HG03064 (cell line): ENCODE measurements at regions not wholly inside any gene's neighbourhood (a gene's known extent, or its start where the extent isn't known, plus 50 kb on each side); places are given as distances from the start of the nearest gene placed in this dataset.

ENCODE experiments used
- ATAC-seq: cut with Tn5 transposase; IDR thresholded peaks from one replicate; pipeline ENCODE4 v1.9.1; 2021; ENCODE audit warnings: low read depth; ENCODE audit not compliant: unreplicated experiment

DNA sequence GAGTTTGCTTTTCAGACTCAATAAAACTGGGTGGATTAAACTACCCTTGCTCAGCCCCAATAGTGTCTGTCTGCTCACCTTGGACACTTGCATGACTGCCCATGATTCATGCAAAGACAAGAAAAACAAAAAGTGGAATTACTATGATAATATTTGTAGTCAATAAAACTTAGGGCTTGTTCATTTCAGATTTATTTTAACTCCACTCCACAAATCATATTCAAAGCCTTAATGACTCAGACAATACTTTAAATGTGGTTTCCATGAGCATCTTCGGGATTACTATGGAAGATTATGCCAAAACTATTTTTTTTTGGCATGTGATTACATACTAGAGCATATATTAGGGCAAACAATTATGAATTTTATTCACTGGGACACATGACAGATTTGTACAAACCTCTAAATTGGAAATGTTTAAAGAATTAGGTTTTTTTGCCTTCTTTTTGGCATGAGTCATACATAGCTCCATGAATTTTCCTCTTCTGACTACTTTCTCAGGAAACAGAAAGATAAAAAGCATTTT is 468.9 kb downstream of the ACTL7B start:
- no peak for ATAC-seq

GRCh38 chr9:108386032-108386431 is 469.8 kb downstream of the ACTL7B start:
- no peak for ATAC-seq

GRCh38 chr9:108383796-108384195 is 472.0 kb downstream of the ACTL7B start:
- ATAC-seq = no peak

DNA sequence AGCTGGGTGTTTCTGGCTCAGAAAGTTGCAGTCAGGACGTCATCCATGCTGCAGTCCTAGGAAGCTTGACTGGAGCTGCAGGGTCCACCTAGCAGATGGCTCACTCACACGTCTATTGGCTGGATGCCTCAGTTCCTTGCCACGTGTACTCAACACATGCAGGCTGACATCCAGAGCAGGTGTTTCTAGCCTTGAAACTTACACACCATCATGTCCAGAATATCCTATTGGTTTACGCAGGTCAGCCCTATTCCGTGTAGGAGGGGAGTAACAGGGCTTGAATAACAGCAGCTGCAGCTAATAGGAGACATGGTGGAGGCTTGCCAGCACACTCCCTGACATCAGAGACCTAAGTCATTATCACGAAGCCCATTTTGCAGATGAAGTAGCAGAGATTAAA is 473.5 kb downstream of the ACTL7B start:
- ATAC-seq = no peak

GRCh38 chr9:108377881-108378280 is 477.9 kb downstream of the ACTL7B start:
- no peak for ATAC-seq

GRCh38 chr9:108377382-108377781 is 478.4 kb downstream of the ACTL7B start:
- no peak for ATAC-seq

GRCh38 chr9:108376140-108376539 is 479.6 kb downstream of the ACTL7B start:
- ATAC-seq = no peak

DNA sequence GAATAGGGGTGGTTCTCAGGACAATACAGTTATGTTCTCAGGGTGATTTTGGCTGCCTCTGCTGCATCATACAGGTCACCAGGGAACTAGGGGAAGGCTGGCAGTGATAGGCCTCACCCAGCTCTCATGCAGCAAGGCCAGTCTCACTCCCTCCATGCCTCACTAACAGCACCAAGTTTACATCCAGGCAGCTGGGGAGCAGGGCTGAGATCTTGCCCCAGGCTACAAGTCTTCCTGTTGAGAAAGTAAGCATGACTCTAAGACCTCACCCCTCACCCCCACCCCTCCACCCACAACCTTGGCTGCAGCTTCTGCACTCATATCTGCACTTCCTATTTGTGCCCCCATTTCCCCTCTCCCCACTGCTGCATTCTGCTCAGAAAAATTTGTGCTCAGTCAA is 481.2 kb downstream of the ACTL7B start:
- ATAC-seq = no peak

DNA sequence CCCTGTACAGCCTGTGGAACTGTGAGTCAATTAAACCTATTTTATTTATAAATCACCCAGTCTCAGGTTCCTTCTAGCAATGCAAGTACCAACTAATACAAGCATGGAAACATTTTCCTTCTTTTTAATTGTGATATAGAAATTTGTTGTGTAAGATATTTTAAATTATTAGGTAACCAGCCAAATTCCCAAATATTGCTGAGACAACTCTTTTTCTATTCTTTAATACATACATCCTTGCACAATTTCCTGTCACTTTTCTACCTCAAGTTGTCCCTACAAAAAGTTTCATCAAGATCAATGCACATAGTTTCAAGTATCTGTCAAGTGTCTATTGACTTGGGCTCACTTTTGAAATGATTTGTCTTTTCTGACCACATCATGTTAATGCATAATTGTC is 488.6 kb downstream of the ACTL7B start:
- ATAC-seq = no peak

DNA sequence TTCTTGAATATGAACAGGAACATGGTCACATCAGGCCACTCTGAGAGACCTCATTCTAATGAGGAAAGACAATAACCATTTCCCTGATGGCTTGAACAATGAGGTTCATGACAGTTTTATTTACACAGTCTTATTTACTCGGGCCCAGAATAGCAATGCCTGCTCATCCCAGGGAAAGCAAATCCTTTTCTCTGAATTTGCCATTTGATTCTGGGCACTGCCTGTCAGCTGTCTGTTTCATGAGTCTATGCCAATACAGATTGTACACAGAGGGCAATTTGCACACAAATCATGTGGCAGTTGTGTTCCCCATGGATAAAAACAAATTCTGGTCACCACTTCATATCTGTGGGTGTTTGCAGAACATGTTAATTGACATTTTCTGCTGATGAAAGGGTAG is 492.5 kb downstream of the ACTL7B start:
- no peak for ATAC-seq

GRCh38 chr9:108360304-108360703 is 495.5 kb downstream of the ACTL7B start:
- ATAC-seq = no peak

DNA sequence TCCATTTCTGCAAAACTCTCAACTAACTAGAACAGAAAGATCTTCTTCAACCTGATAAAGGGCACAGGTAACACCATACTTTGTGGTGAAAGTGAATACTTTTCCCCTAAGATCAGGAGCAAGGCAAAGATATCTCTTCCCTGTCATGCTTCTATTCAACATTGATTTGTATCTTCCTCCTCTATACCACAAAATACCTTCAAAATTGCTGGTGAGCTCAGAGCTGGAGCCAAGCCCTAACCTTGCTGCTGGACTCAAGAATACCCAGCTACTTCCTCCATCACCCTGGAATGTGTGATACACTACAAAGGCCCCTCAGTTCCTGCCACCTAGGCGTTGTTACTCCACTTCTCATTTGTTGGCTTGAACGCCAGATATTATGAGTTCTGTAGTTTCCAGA is 499.0 kb downstream of the ACTL7B start:
- no peak for ATAC-seq

DNA sequence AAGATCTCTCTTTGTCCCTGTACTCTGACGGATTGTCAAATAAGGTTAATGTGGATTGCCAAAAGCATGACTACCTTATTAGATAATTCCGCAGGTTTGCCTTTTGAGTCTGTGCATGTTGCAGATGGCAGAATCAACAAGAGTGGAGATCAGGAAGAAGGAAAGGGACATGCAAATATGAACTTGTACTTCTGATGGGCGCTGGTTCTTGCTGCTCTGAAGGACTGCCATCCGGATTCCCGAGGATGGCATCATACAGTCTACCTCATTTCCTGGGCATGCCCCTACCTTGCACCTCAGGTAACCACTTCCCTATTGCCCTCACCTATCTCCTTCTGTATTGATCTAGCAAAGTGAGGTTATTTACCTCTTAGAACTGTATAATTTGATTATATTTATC is 504.2 kb downstream of the ACTL7B start:
- ATAC-seq = no peak

DNA sequence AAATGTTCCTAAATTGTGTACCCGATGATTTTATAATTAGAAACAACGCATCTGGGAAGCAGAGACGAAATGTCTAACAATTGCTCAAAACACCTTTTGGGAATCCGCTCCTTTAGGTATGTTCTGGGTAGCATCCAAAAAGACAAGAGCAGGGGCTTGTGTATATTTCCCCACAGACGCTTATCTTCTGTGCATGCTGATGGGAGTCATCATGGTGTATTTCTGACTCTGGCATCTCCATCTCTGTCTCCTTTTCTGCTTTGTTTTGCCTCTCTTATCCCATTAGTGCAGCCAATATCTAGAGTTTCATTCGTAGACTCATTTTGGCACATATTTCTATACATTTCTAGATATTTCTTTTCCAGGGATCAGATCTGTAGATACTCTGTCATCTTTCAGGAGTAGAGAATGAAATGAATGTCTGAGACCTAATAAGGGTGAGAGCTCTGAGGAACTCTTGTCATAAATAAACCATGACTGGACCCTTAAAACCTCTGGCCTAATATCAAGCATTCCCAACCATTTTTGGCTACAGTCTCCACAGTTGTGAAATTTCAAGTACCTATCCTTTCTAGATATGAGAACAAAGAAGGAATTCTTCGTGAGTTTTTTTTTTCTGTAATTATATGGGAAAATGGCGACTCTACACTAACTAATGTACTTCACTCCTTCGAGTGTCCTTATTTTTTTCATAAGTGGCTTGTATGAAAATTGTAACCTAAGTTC is 508.2 kb downstream of the ACTL7B start:
- ATAC-seq = no peak

GRCh38 chr9:108345826-108346225 is 510.0 kb downstream of the ACTL7B start:
- ATAC-seq = no peak

- ATAC-seq = no peak
Measured at GRCh38 chr9:108339251-108339650, 516.5 kb downstream of the ACTL7B start.

DNA sequence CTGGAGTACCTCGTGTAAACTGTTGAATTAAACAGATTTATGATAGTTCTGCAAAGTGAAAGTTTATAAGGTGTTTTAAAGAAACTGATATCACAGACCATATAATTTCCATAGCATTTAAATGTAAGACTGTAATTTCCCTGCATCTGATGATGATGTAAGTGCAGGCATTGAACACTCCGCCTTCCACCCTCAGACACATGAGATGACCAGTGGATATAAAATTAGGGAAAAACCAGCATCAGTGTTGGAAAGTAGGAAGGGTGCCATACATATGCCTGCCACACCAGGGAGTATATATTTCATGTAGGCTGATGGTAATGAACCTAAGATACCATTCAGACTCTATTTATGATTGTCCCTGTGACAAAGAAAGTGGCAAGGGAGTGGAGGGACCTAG is 519.2 kb downstream of the ACTL7B start:
- no peak for ATAC-seq

DNA sequence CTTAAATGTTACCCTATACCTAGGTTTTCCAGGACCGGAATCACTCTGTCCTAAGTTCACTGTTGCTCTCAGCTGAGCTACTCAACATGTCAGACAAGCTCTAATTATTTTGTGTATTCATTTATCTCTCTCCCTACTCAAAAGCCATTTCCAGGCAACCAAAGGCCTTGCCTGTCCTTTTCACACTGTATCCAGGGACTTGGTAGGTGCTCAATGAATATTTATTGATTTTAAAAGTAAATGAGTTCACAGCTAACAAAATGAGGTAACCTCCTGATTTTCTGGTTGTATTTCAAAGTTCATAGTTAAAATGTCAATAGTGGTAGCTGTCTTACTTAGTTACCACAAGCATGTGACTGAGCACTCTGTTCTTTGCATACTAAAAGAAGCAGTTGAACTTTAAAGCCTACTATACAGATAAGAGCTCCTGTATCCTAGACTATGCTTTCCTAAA is 522.2 kb downstream of the ACTL7B start:
- ATAC-seq = no peak

- ATAC-seq = no peak
Measured at GRCh38 chr9:108331596-108331995, 524.2 kb downstream of the ACTL7B start.

- ATAC-seq = no peak
Measured at GRCh38 chr9:108325406-108325805, 530.4 kb downstream of the ACTL7B start.

DNA sequence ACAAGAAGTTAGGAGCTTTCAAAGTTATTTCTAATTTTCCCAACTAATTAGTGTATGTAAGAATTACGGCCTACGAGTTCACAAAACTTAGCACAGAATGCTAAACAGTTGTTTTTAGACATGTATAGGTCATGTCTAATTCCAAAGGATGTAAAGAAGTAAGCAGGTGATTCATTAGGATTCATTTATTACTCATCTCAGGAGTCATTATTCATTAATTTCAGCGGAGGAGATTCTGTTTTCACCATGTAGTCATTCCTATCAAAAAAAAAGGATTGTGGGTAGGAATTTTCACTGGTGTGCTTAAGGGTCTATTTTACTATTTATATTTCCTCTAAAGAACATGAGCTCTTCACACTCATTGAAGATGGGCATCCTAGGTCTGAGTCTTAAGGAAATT is 532.2 kb downstream of the ACTL7B start:
- ATAC-seq = no peak

GRCh38 chr9:108322326-108323098 is 533.3 kb downstream of the ACTL7B start:
- no peak for ATAC-seq
